Endothelial cell of umbilical vein (primary cell): ENCODE measurements at regions not wholly inside any gene's neighbourhood (a gene's known extent, or its start where the extent isn't known, plus 50 kb on each side); places are given as distances from the start of the nearest gene placed in this dataset.

ENCODE experiments used
- BruUV-seq: library from RNA; stranded (reverse); fragments of 400-500 nt; replicated peaks from 2 replicates; lab custom pipeline; 2021; lab: Mats Ljungman, UMichigan
- CTCF ChIA-PET: fragments of 300-600, 350-600 bp; sonication (Branson Sonifier 250); formaldehyde crosslinking; loops from one replicate; lab custom pipeline; 2021; ENCODE audit warnings: antibody characterized with exemption, inconsistent platforms; lab: Charles Lee
- POLR2A ChIA-PET: fragments of 300-600, 350-600 bp; sonication (Branson Sonifier 250); formaldehyde crosslinking; loops from one replicate; lab custom pipeline; 2021; ENCODE audit warnings: antibody characterized with exemption, inconsistent platforms; lab: Charles Lee
- DNase-seq: peaks from one replicate; pipeline ENCODE4 v3.0.0-alpha.2; 2011; ENCODE audit warnings: low read depth, low spot score
- FAIRE-seq: peaks from 2 replicates; lab custom pipeline; 2011; peaks lifted over from hg19 to GRCh38; lab: Jason Lieb, UNC
- H2AFZ ChIP-seq: 2 replicates; pipeline ENCODE4 v1.6.0; 2012; ENCODE audit warnings: low read depth, low read length, control low read depth, inconsistent platforms
- H3K27ac ChIP-seq: 2 replicates; pipeline ENCODE4 v1.5.1; 2011; ENCODE audit warnings: low read depth, mild to moderate bottlenecking, control low read depth, low read length, moderate library complexity; ENCODE audit not compliant: insufficient read depth
- H3K27me3 ChIP-seq, 2 experiments: 2 replicates each; pipeline versions ENCODE4 v1.6.0 to v1.6.1; 2011; ENCODE audit warnings: low read length in 2 of 2, mixed read lengths in 1 of 2; ENCODE audit not compliant: control insufficient read depth in 2 of 2, insufficient read depth in 2 of 2
- H3K36me3 ChIP-seq, 2 experiments: 2 replicates in 1 of 2; 3 replicates in 1 of 2; pipeline ENCODE4 v1.5.1; 2011; ENCODE audit warnings: low read length in 2 of 2, mild to moderate bottlenecking in 1 of 2, moderate library complexity in 1 of 2; ENCODE audit not compliant: control insufficient read depth in 2 of 2, insufficient read depth in 2 of 2; ENCODE audit errors: extremely low read depth in 1 of 2
- H3K4me1 ChIP-seq: 3 replicates; pipeline ENCODE4 v1.5.1; 2011; ENCODE audit warnings: mild to moderate bottlenecking, low read length; ENCODE audit not compliant: control insufficient read depth, insufficient read depth; ENCODE audit errors: extremely low read depth
- H3K4me2 ChIP-seq: 2 replicates; pipeline ENCODE4 v1.6.1; 2011; ENCODE audit warnings: low read length, control low read depth, mixed read lengths; ENCODE audit not compliant: insufficient read depth
- H3K4me3 ChIP-seq, 3 experiments: fragments of 200-600 bp in 1 of 3; sonication (generic), shearing (Covaris generic) in 1 of 3; replicated peaks in 1 of 3; 2 replicates each; pipeline ENCODE4 v1.5.1; 2011 to 2016; ENCODE audit warnings: control low read depth in 3 of 3, low read length in 3 of 3, mild to moderate bottlenecking in 2 of 3, inconsistent platforms in 1 of 3, low read depth in 1 of 3, moderate library complexity in 1 of 3; ENCODE audit not compliant: insufficient read depth in 1 of 3
- H3K79me2 ChIP-seq: 2 replicates; pipeline ENCODE4 v1.6.0; 2012; ENCODE audit warnings: low read length, inconsistent platforms; ENCODE audit not compliant: control insufficient read depth, insufficient read depth
- H3K9ac ChIP-seq: replicated peaks from 2 replicates; pipeline ENCODE3; 2011; ENCODE audit warnings: low read length, control low read depth; ENCODE audit not compliant: insufficient read depth; ENCODE audit errors: extremely low read depth
- H3K9me1 ChIP-seq: replicated peaks from 3 replicates; pipeline ENCODE4 v1.6.0; 2011; ENCODE audit warnings: mild to moderate bottlenecking, low read length; ENCODE audit not compliant: control insufficient read depth, insufficient read depth; ENCODE audit errors: extremely low read depth
- H3K9me3 ChIP-seq: replicated peaks from 2 replicates; pipeline ENCODE4 v1.5.1; 2012; ENCODE audit warnings: low read length, inconsistent platforms; ENCODE audit not compliant: control insufficient read depth, insufficient read depth
- H4K20me1 ChIP-seq: replicated peaks from 2 replicates; pipeline ENCODE3; 2011; ENCODE audit warnings: mild to moderate bottlenecking, low read length; ENCODE audit not compliant: control insufficient read depth, insufficient read depth; ENCODE audit errors: extremely low read depth
- CTCF ChIP-seq, 2 donors: IDR thresholded peaks; 1 replicate in 1 of 2; 2 replicates in 1 of 2; pipeline ENCODE4 v1.5.1; 2011; ENCODE audit warnings: low read length in 2 of 2, mild to moderate bottlenecking in 2 of 2, moderate library complexity in 2 of 2, control low read depth in 1 of 2, inconsistent platforms in 1 of 2, low read depth in 1 of 2; ENCODE audit not compliant: insufficient read depth in 1 of 2; ENCODE audit errors: extremely low read depth in 1 of 2
- EZH2 ChIP-seq: IDR thresholded peaks from 2 replicates; pipeline ENCODE4 v1.6.1; 2012; ENCODE audit warnings: borderline replicate concordance, low read depth, mild to moderate bottlenecking, moderate library complexity, low read length, inconsistent platforms; ENCODE audit not compliant: severe bottlenecking
- FOS ChIP-seq: IDR thresholded peaks from 2 replicates; pipeline ENCODE4 v1.6.1; 2011; ENCODE audit warnings: mild to moderate bottlenecking, low read length, moderate library complexity, borderline replicate concordance; ENCODE audit not compliant: insufficient read depth
- GATA2 ChIP-seq: IDR thresholded peaks from 2 replicates; pipeline ENCODE4 v1.7.0; 2011; ENCODE audit warnings: low read depth, mild to moderate bottlenecking, moderate library complexity, mixed read lengths, low read length; ENCODE audit not compliant: insufficient read length, insufficient read depth
- JUN ChIP-seq: IDR thresholded peaks from 2 replicates; pipeline ENCODE4 v1.6.1; 2011; ENCODE audit warnings: borderline replicate concordance, low read depth; ENCODE audit not compliant: insufficient read length, insufficient read depth
- MAX ChIP-seq: IDR thresholded peaks from 2 replicates; pipeline ENCODE4 v1.6.1; 2011; ENCODE audit not compliant: insufficient read depth, insufficient read length
- MYC ChIP-seq: IDR thresholded peaks from one replicate; pipeline ENCODE4 v1.6.1; 2011; ENCODE audit warnings: mild to moderate bottlenecking, low read depth, low read length
- POLR2A ChIP-seq: IDR thresholded peaks from 2 replicates; pipeline ENCODE4 v1.6.1; 2012; ENCODE audit warnings: low read depth, mild to moderate bottlenecking, control low read depth, low read length
- POLR2AphosphoS5 ChIP-seq: IDR thresholded peaks from 2 replicates; pipeline ENCODE4 v1.6.1; 2012; ENCODE audit warnings: low read depth, mild to moderate bottlenecking, control low read depth, low read length, moderate library complexity; ENCODE audit not compliant: insufficient read depth
- dilution Hi-C: fragments of 300-500 bp; cut with MboI; formaldehyde crosslinking; loops from one replicate; pipeline ENCODE4 v1.15.0; 2019; ENCODE audit warnings: low sequenced_read_pairs; ENCODE audit not compliant: extremely low pct_ligation_motif_present
- intact Hi-C: fragments of 100-400 bp; cut with micrococcal nuclease; formaldehyde crosslinking; loops from one replicate; pipeline ENCODE4 v1.10.0; 2022

GRCh38 chr20:18981962-18982539 is 168.5 kb downstream of the SCP2D1 start:
- no peaks in the 10 kb centered on the region for H3K79me2 ChIP-seq
- TF ChIP-seq MAX (no peak), CTCF (IDR thresholded peaks at IDR 0.05; ENCODE audit: extremely low read depth in 1 of 2, insufficient read depth in 1 of 2, low read depth in 1 of 2, low read length in 2 of 2) (no peak), EZH2 (no peak), MYC (no peak), POLR2A (no peak), GATA2 (no peak), POLR2AphosphoS5 (no peak), JUN (no peak), FOS (no peak)
- no peaks in the 10 kb centered on the region for H4K20me1 ChIP-seq
- BruUV-seq, result no TSS peak
- intact Hi-C loops (no loop called here), dilution Hi-C loops (no loop called here)
- no peak overlapping the region for H3K4me2 ChIP-seq
- no peaks in the 10 kb centered on the region for H3K27me3 ChIP-seq
- H3K9me3 ChIP-seq, result no peaks in the 10 kb centered on the region
- no peak overlapping the region for H3K27ac ChIP-seq
- ChIA-PET POLR2A (no interaction called here), CTCF (no interaction called here)
- H3K36me3 ChIP-seq, result no peaks in the 10 kb centered on the region
- H3K4me3 ChIP-seq, result no peak overlapping the region
- no peak overlapping the region for H2AFZ ChIP-seq
- no peaks in the 10 kb centered on the region for H3K9me1 ChIP-seq
- H3K9ac ChIP-seq, result no peak overlapping the region
- no peak for FAIRE-seq
- DNase-seq, result no peak
- H3K4me1 ChIP-seq, result no peaks in the 10 kb centered on the region
